Suprapubic skin (tissue), 4 donors: ENCODE measurements at regions not wholly inside any gene's neighbourhood (a gene's known extent, or its start where the extent isn't known, plus 50 kb on each side); places are given as distances from the start of the nearest gene placed in this dataset.
"Not testable (repeated sequence)": the region's sequence is repeated elsewhere in the genome, so short reads cannot be mapped to it uniquely, and the experiment has no call there.

Experiments used
- DNase-seq, 2 donors: peaks; one replicate each; pipeline ENCODE4 v3.0.0-alpha.2; 2019; ENCODE audit warnings: low spot score in 2 of 2
- H3K27ac ChIP-seq: fragments of 200-600 bp; sonication (generic); one replicate; pipeline ENCODE4 v1.5.1; 2019
- H3K27me3 ChIP-seq: fragments of 200-600 bp; sonication (generic); one replicate; pipeline ENCODE4 v1.5.1; 2019
- H3K36me3 ChIP-seq: fragments of 200-600 bp; sonication (generic); one replicate; pipeline ENCODE4 v1.5.1; 2019
- H3K4me1 ChIP-seq: fragments of 200-600 bp; sonication (generic); one replicate; pipeline ENCODE4 v1.5.1; 2019
- H3K4me3 ChIP-seq: fragments of 200-600 bp; sonication (generic); one replicate; pipeline ENCODE4 v1.5.1; 2019; ENCODE audit warnings: mild to moderate bottlenecking
- H3K9me3 ChIP-seq: fragments of 200-600 bp; sonication (generic); one replicate; pipeline ENCODE4 v1.5.1; 2019
- CTCF ChIP-seq, 2 donors: fragments of 200-600 bp in 1 of 2; fragments of 450-650 bp in 1 of 2; sonication (generic) in 1 of 2; IDR thresholded peaks; one replicate each; pipeline ENCODE4 v1.5.1; 2016 to 2019; ENCODE audit warnings: antibody characterized with exemption in 2 of 2, mild to moderate bottlenecking in 1 of 2, moderate library complexity in 1 of 2
- EP300 ChIP-seq: sonication (generic); formaldehyde crosslinking; IDR thresholded peaks from one replicate; pipeline ENCODE4 v1.6.1; 2017; ENCODE audit warnings: antibody characterized with exemption
- POLR2A ChIP-seq, 2 donors: fragments of 450-650 bp; IDR thresholded peaks; one replicate each; pipeline ENCODE4 v1.6.1; 2017; ENCODE audit warnings: antibody characterized with exemption in 2 of 2, mild to moderate bottlenecking in 2 of 2, moderate library complexity in 2 of 2
- POLR2AphosphoS5 ChIP-seq, 3 donors: sonication (generic); formaldehyde crosslinking; IDR thresholded peaks; one replicate each; pipeline ENCODE4 v1.6.1; 2017; ENCODE audit warnings: antibody characterized with exemption in 3 of 3
- WGBS: methylation state at CpG from one replicate; pipeline ENCODE4 v1.1.5; 2018; 5-methylcytosine and 5-hydroxymethylcytosine counted together

GRCh38 chr15:92724144-92724543 lies 68.6 kb upstream of the FAM174B start:
- TF ChIP-seq CTCF (IDR thresholded peaks at IDR 0.05) (no peak), POLR2AphosphoS5 (IDR thresholded peaks at IDR 0.05) (no peak), EP300 (no peak), POLR2A (IDR thresholded peaks at IDR 0.05) (no peak)
- Histone ChIP-seq H3K9me3 (no peaks in the 10 kb centered on the region), H3K27ac (no peak overlapping the region), H3K27me3 (no peaks in the 10 kb centered on the region), H3K4me3 (no peak overlapping the region), H3K4me1 (no peaks in the 10 kb centered on the region), H3K36me3 (no peaks in the 10 kb centered on the region)
- no peak for DNase-seq
- WGBS: 72% methylated on average over 2 of the region's 2 CpGs

- Histone ChIP-seq H3K4me1 (no peaks in the 10 kb centered on the region), H3K9me3 (no peaks in the 10 kb centered on the region), H3K27ac (no peak overlapping the region), H3K36me3 (no peaks in the 10 kb centered on the region), H3K4me3 (no peak overlapping the region), H3K27me3 (no peaks in the 10 kb centered on the region)
- 90% methylated on average over 2 of the region's 2 CpGs for WGBS
- no peak for DNase-seq
- no peak for TF ChIP-seq CTCF (IDR thresholded peaks at IDR 0.05)
- TF ChIP-seq POLR2A (IDR thresholded peaks at IDR 0.05): no peak
- no peak for TF ChIP-seq POLR2AphosphoS5 (IDR thresholded peaks at IDR 0.05)
- no peak for TF ChIP-seq EP300
Measured at GRCh38 chr15:92725171-92725570, 69.6 kb upstream of the FAM174B start.

GRCh38 chr15:92728266-92728665 lies 72.7 kb upstream of the FAM174B start:
- Histone ChIP-seq H3K27ac (no peak overlapping the region), H3K4me1 (no peaks in the 10 kb centered on the region), H3K4me3 (no peak overlapping the region), H3K27me3 (no peaks in the 10 kb centered on the region), H3K9me3 (no peaks in the 10 kb centered on the region), H3K36me3 (no peaks in the 10 kb centered on the region)
- WGBS: 91% methylated on average over 4 of the region's 4 CpGs
- TF ChIP-seq EP300 (no peak), POLR2AphosphoS5 (IDR thresholded peaks at IDR 0.05) (no peak), CTCF (IDR thresholded peaks at IDR 0.05) (no peak), POLR2A (IDR thresholded peaks at IDR 0.05) (no peak)
- DNase-seq: no peak

GRCh38 chr15:92733090-92733933 lies 77.7 kb upstream of the FAM174B start:
- no peak for DNase-seq
- WGBS: 81% methylated on average over 12 of the region's 12 CpGs
- Histone ChIP-seq H3K9me3 (no peaks in the 10 kb centered on the region), H3K4me1 (peaks cover 7% of the 10 kb centered on the region), H3K27ac (no peak overlapping the region), H3K4me3 (peak overlapping the region; percentile 45), H3K36me3 (no peaks in the 10 kb centered on the region), H3K27me3 (no peaks in the 10 kb centered on the region)
- no peak for TF ChIP-seq EP300
- no peak for TF ChIP-seq CTCF (IDR thresholded peaks at IDR 0.05)
- no peak for TF ChIP-seq POLR2A (IDR thresholded peaks at IDR 0.05)
- TF ChIP-seq POLR2AphosphoS5 (IDR thresholded peaks at IDR 0.05): no peak

GRCh38 chr15:92733934-92734521 lies 78.5 kb upstream of the FAM174B start:
- no peak for DNase-seq
- Histone ChIP-seq H3K4me3 (peak overlapping the region; percentile 45), H3K27me3 (no peaks in the 10 kb centered on the region), H3K36me3 (no peaks in the 10 kb centered on the region), H3K9me3 (no peaks in the 10 kb centered on the region), H3K27ac (peak overlapping the region; percentile 10), H3K4me1 (peaks cover 7% of the 10 kb centered on the region)
- WGBS: 37% methylated on average over 23 of the region's 33 CpGs
- TF ChIP-seq CTCF (IDR thresholded peaks at IDR 0.05) (no peak), POLR2A (IDR thresholded peaks at IDR 0.05) (no peak), EP300 (no peak), POLR2AphosphoS5 (IDR thresholded peaks at IDR 0.05) (no peak)

GRCh38 chr15:92739246-92739645 lies 83.7 kb upstream of the FAM174B start:
- H3K27me3 ChIP-seq, DNase-seq, H3K9me3 ChIP-seq, H3K27ac ChIP-seq, H3K4me1 ChIP-seq, H3K4me3 ChIP-seq, H3K36me3 ChIP-seq: not testable (repeated sequence)
- WGBS: 95% methylated on average over 4 of the region's 4 CpGs
